NCI-H2196 (cell line): ENCODE measurements at regions not wholly inside any gene's neighbourhood (a gene's known extent, or its start where the extent isn't known, plus 50 kb on each side); places are given as distances from the start of the nearest gene placed in this dataset.
"Not testable (repeated sequence)": the region's sequence is repeated elsewhere in the genome, so short reads cannot be mapped to it uniquely, and the experiment has no call there.

Experiments
- DNase-seq: peaks from one replicate; lab custom pipeline; 2025; ENCODE audit not compliant: unreplicated experiment; lab: John Stamatoyannopoulos, UW

GRCh38 chr4:134145369-134145768 is 56.2 kb downstream of the PABPC4L start:
- DNase-seq, result no peak

- no peak for DNase-seq
Measured at GRCh38 chr4:134144337-134144736, 57.3 kb downstream of the PABPC4L start.

GRCh38 chr4:134141728-134142127 is 59.9 kb downstream of the PABPC4L start:
- no peak for DNase-seq

DNA sequence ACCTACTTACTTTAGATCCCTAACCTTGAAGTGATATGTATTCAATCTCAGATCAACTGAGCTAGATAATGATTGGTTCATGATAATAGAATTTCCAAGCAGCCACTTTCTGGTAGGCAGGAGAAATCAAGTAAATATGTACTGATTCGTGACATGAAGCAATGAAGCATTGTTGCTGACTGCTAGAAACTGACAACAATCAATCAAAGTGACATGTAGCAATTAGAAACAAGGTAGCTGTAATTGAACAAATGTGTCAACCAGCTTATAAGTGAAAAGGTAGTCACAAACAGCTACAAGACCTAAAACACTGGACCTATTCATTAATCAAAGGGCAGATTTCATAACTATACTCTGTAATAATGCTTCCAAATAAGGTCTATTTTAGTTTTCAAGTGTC is 62.4 kb downstream of the PABPC4L start:
- DNase-seq, result no peak

GRCh38 chr4:134132086-134132783 is 69.4 kb downstream of the PABPC4L start:
- DNase-seq, result no peak

DNA sequence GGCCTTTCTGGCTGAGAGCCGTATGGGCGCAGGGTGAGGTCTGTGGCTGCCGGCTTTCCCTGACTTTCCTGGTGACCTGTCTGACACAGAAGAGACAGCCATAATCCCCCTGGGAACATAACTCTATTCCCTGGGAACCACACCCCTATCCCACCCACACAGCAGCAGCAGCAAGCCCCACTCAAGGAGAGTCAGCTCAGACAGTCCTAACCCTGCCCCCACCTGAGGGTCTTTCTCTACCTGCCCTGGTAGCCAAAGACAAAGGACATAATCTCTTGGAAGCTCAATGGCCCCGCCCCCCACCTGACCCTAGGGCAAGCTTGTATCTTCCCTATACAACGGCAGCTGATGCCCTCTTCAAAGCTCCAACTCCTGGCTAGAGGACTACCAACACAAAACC is 74.6 kb downstream of the PABPC4L start:
- no peak for DNase-seq

DNA sequence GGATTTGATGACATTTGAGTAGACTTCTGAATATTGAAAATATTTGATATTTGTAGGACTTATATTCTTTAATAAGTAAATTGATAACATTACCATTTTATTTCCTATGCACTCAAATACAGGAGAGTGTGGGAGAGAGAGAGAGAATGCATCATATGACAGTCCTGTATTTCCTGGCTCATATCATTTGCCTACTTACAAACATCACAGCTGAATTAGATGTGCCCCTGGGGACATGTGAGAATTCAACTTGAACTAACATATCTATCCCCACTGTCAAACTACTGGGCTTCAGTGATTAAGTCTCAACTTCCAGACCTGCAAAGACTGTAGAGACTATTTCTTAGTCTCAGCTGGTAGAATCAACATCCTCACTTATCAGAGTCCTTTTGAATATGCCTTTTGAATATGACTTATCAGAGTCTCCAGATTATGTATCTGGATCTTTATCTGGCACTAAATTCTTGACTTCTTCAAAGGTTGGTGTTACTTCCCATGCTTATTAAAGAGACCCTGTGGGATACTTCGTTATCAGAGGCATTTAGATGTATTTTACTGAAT is 75.5 kb downstream of the PABPC4L start:
- no peak for DNase-seq

- no peak for DNase-seq
Measured at GRCh38 chr4:134122903-134123302, 78.7 kb downstream of the PABPC4L start.

DNA sequence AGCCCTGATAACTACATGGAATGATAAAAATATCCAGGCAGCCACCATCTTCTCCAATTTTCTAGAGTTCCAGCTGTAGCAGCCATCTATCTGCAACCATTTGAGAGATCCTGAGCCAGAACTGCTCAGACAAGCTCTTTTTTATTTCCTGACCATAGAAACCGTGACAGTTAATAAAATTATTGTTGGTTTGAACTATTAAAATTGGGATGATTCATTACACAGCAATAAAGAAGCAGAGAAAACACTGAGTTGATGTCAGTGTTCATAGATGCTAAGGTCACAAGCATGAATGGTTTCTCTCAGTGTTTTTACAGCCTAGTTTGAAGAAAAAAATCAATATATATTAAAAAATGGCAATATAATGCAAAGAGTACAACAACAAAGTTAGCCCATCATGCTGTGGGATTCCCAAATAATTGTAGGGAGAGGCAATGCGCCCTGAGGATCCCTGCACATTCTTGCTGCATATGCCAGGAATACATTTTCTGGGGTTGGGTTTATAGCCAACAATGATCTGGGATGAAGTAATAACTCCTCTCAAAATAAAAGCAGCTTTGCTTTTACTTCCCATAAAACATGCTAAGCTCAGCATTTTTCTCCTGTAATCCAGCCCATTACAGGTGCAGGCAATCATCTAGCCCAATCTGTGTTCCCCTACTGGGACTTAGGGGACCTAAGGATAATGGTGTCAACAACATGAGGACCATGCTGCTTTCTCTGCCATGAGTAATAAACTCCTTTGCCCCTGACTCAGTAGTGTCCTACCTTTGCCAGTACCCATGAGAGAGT is 84.0 kb downstream of the PABPC4L start:
- no peak for DNase-seq

GRCh38 chr4:134089885-134090284 is 111.7 kb downstream of the PABPC4L start:
- no peak for DNase-seq

DNA sequence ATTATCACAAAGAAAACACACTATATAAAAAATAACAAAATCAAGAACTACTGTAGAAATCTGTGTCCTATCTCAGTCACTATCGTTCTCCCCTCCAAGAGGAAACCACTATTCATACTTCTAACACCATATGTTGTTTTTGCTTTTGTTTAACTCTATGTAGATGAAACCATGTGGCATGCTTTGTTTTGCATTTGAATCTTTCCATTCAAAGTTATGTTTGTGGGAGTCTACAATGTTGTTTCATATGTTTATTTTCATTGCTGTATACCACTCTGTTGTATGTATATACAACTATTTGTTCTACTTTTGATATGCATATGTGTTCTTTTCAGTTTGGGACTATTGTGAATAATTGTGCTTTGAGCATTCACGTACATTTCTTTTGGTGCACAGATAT is 116.1 kb downstream of the PABPC4L start:
- no peak for DNase-seq

- DNase-seq, result not testable (repeated sequence)
Measured at GRCh38 chr4:134079085-134079484, 122.5 kb downstream of the PABPC4L start.

- DNase-seq, result no peak
Measured at GRCh38 chr4:134078230-134078914, 123.2 kb downstream of the PABPC4L start.

GRCh38 chr4:134073711-134074110 is 127.9 kb downstream of the PABPC4L start:
- DNase-seq, result no peak

DNA sequence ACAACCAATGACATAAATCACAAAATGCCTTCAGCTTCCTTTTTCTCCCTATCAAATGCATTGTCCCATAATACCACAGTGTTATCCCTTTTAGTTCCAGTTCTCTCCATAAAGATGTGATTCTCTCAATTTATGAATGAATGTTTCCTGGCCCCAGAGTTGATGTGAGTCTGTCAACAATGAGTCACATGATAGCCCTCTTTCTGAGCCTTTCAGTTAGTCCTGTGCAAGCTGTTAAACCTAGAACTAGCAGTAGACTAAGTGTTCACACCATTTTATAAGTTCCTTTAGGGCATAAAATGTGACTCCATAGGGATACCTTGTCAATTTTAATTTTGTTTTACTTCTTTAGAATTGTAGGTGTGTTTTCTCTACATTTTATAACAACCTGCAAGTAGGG is 129.5 kb downstream of the PABPC4L start:
- no peak for DNase-seq

DNA sequence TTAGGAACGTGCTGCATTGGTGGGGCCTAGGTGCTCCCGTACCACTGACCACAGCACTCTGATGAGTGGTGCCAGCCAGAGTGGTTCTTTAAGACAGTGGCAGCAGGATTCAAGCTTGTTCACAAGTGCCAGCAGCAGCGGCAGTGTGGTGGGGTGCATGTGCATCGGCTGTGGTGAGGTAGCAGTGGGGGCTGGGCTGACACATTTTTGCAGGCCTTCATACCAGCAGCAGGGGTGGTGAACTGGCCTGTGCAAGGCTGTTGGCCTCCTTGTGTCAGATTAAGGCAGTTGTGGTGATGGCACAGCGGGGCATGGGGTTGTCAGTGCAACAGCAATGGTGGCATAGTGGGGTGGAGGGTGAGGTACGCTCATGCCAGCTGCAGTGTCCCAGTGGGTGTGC is 131.4 kb downstream of the PABPC4L start:
- no peak for DNase-seq

- no peak for DNase-seq
Measured at GRCh38 chr4:134057356-134057755, 144.2 kb downstream of the PABPC4L start.

GRCh38 chr4:134046221-134046620 is 155.4 kb downstream of the PABPC4L start:
- DNase-seq, result not testable (repeated sequence)

DNA sequence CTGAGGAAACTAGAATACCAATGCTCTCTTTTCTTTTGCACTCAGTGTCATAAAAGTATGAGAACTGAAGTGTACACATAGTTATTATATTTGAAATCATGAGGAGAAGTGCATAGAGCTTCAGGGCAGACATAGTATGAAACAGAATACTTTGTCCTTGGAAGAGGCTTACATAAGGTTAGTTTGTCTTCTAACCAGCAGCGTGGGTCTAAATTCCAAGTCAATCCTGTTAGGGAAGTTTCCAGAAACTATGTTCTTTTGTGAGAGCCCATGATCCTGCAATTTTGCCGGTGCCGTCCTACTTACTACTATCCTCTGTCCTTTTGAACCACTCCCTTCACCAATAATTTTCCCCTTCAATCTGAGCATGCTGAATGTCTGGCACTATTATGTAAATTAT is 156.2 kb downstream of the PABPC4L start:
- no peak for DNase-seq

GRCh38 chr4:134043266-134043665 is 158.3 kb downstream of the PABPC4L start:
- DNase-seq, result no peak

GRCh38 chr4:134028421-134028820 is 173.2 kb downstream of the PABPC4L start:
- no peak for DNase-seq

GRCh38 chr4:134027931-134028330 is 173.7 kb downstream of the PABPC4L start:
- DNase-seq, result no peak
